LNCaP clone FGC (cell line): ENCODE measurements at regions not wholly inside any gene's neighbourhood (a gene's known extent, or its start where the extent isn't known, plus 50 kb on each side); places are given as distances from the start of the nearest gene placed in this dataset.
"Not testable (repeated sequence)": the region's sequence is repeated elsewhere in the genome, so short reads cannot be mapped to it uniquely, and the experiment has no call there.

Source experiments
- DNase-seq: peaks from one replicate; pipeline ENCODE4 v3.0.0-alpha.2; 2011; ENCODE audit warnings: low read depth
- H3K4me3 ChIP-seq: 2 replicates; pipeline ENCODE4 v1.5.1; 2011; ENCODE audit warnings: mild to moderate bottlenecking, low read depth, low read length, control low read depth
- TF ChIP-seq, protein P1 (sequence below): IDR thresholded peaks from 2 replicates; pipeline ENCODE4 v1.5.1; 2012; ENCODE audit warnings: mild to moderate bottlenecking; ENCODE audit not compliant: control insufficient read depth, insufficient read depth; ENCODE audit errors: extremely low read depth

DNA sequence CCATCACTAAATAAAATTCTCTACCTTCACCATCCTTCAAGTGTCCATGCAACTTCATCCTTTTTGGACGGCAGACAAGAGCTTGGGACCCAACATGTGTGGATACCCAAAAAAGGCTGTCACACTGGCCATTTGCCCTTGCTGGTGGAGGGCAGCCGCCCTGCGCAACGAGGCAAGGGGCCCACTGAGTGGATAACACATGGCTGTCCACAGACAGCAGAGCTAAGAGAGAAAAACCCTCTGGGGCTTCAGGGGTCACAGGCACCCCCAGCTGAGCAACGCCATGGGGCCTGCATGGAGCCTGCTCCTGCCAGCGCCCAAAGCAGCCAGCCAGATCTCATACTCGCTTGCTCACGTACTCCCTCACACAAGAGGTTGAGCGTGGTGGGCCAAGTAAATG, 205.9 kb upstream of the NREP start:
- H3K4me3 ChIP-seq = no peak overlapping the region
- DNase-seq = no peak
- TF ChIP-seq, protein P1, sequence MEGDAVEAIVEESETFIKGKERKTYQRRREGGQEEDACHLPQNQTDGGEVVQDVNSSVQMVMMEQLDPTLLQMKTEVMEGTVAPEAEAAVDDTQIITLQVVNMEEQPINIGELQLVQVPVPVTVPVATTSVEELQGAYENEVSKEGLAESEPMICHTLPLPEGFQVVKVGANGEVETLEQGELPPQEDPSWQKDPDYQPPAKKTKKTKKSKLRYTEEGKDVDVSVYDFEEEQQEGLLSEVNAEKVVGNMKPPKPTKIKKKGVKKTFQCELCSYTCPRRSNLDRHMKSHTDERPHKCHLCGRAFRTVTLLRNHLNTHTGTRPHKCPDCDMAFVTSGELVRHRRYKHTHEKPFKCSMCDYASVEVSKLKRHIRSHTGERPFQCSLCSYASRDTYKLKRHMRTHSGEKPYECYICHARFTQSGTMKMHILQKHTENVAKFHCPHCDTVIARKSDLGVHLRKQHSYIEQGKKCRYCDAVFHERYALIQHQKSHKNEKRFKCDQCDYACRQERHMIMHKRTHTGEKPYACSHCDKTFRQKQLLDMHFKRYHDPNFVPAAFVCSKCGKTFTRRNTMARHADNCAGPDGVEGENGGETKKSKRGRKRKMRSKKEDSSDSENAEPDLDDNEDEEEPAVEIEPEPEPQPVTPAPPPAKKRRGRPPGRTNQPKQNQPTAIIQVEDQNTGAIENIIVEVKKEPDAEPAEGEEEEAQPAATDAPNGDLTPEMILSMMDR = no peak

DNA sequence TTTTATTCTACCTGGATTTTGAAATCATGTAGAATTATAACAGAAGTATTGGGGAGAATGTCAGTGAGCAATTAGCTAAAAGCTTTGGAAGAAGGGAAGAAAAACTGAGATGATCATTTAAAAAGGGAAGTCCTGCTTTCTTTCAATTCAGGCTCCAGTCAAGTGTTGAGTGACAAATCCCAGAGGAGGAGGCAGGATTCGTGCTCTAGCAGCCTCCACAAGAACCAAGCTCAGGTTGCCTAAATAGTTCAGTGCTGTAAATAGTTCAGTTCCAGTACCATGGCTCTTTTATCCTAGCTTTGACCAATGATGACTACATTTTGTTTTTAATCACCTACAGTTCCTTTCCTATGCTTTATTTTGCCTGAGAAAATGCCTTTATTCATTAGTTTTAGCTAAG, 204.9 kb upstream of the NREP start:
- TF ChIP-seq, protein P1 = no peak
- no peak overlapping the region for H3K4me3 ChIP-seq
- no peak for DNase-seq

DNA sequence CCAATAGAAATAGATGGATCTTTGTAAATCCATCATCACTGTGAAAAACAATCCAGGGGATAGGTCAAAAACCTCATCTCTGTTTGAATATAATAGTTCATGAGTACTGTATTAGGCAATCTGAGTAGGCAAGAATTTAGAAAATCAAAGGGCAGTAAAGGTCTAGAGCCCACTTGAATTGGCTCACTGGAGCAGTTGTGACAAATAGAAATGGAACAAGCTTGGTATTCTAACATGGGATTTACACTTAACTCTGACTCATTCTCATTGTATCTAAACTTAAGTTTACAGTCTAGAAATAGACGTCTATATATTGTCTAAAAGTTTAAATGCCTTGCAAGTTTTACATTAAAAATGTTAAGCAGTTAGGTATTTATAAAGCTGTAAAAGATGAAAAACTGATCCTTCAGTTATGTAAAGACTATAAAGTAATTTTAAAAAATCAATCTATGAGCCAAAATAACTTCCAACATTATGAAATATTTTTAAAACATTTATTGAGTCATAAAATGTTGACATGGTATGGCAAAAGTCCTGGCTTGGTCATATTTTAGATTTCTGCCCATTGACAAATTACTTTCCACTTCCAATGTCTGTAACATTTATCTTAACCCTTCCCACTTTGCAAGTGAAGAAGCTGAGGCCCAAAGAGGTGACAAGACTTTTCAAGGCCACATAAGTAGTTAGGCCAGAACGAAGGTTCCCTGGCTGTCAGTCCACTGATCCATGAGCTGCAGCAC, 203.7 kb upstream of the NREP start:
- TF ChIP-seq, protein P1 = no peak
- DNase-seq = no peak
- no peak overlapping the region for H3K4me3 ChIP-seq

DNA sequence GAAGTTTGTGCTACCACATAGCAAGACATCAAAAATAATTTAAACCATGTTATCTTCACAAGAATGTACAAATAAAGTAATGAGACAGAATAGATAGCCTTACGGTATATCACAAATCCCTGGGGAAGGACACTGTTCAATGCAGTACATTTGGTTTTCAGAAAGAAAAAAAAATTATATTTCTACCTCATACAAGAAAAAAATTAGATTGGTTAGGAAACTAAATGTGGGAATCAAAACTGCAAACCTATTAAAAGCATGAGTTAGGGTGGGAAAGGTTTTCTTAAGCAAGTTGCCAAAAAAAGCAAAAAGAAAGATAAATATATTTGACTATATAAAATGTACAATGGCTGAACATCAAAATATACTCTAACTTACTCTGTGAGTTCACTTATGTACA, 201.9 kb upstream of the NREP start:
- TF ChIP-seq, protein P1 = no peak
- DNase-seq = no peak
- no peak overlapping the region for H3K4me3 ChIP-seq

DNA sequence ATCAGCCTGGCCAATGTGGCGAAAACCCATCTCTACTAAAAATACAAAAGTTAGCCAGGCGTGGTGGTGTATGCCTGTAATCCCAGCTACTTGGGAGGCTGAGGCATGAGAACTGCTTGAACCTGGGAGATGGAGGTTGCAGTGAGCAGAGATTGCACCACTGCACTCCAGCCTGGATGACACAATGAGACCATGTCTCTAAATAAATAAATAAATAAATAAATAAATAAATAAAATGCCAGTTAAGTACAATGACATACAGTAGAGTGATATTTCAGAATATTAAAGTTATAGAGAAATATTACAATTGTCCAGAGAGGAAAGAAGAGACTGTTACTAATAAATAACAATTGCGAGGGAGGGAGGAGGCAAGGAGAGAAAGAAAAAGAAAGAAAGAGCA, 199.8 kb upstream of the NREP start:
- not testable (repeated sequence) for H3K4me3 ChIP-seq, DNase-seq

DNA sequence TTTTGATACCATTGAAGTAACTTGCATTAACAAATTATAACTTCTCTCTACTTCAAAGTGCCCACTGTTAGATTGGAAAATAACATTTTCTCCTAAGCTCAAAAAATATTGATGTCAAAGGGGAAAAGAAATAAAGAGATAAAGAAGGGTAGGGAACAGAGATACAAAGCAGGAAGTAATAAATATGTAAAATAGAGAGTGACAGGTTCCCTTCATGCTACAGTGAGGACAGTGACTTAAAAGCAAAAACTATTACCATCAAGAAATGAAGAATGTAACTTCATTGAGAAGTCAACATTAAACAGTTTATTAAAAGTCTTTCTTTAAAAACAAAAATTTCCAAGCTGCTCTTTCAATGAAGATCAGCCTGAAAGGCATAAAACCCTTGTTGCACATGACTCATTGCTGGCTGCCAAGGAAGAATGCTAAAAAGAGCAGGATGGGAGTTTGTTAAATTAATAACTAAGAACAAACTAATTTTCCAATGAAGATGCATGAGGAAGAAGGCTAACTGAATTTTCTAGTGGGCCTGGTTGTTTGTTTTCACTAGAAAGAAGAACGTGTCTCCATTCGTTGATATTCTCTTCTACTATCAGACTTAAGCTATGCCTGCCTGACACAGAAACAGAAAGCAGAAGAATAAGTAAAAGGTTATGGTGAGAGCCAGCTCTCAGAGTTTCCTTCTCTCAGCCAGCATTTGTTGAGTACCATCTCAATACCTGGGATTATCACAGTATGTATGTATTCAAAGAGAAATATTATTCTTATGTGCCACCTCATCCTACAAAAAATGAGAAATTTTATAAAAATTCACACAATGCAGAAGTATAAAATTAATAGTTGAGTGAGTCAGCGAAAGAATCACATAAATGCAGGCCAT, 197.8 kb upstream of the NREP start:
- no peak for DNase-seq
- TF ChIP-seq, protein P1 = no peak
- H3K4me3 ChIP-seq = no peak overlapping the region

DNA sequence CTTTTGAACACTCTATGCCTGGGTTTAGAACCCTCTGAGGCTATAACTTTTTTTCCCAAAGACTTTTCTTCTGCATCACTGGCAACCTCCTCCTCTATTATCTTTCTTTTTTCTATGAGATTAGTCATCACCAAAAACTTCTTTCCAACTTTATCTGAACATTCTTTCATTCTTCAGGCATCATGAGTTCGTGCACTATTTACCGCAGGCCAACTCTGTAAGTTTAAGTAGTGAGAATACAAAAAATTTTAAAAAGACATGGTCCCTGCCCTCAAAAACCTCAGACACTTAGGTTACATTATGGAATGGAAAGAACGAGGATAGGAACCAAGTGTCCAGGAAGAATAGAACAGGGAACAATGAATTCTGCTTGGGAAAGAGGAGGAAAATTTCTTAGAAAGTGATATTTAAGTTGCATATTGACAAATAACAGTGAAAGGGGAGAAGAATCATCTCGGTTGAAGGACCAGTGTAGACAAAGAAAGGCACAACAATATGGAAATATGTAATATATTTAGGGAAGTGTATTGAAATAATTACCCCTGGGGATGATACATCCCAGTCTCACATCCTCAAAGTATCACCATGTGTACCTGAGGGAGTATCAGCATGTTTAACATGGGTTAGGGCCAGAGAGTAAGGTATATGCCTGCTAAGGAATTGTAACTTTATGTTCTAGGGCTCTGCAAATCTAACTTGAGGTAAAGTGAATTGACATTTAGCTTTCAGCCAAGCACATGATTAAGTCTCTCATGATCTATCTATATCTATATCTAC, 196.5 kb upstream of the NREP start:
- TF ChIP-seq, protein P1 = no peak
- no peak overlapping the region for H3K4me3 ChIP-seq
- no peak for DNase-seq
